ENCODE measurements at regions not wholly inside any gene's neighbourhood (a gene's known extent, or its start where the extent isn't known, plus 50 kb on each side); places are given as distances from the start of the nearest gene placed in this dataset.
A peak's percentile ranks its signal among the peaks of the same experiment; 100 is the strongest.

GRCh38 chr6:122161136-122161535, 238.3 kb upstream of the HSF2 start:
- POLR2A ChIA-PET: no interaction called here
- peak; percentile 82 for TF ChIP-seq MAFK (IDR thresholded peaks at IDR 0.05; ENCODE audit: partially characterized antibody)
- no peak for TF ChIP-seq ZNF302 (CRISPR knock-in tag; IDR thresholded peaks at IDR 0.05)
- no peak for TF ChIP-seq RAD21 (conservative IDR thresholded peaks at IDR 0.05 in 1 of 2, IDR thresholded peaks at IDR 0.05 in 1 of 2)

GRCh38 chr6:122165014-122165413, 234.4 kb upstream of the HSF2 start:
- DNase-seq (ENCODE audit: low read depth in 1 of 2, low spot score in 1 of 2): no peak
- Histone ChIP-seq H3K4me1 (no peaks in the 10 kb centered on the region), H3K9me3 (no peaks in the 10 kb centered on the region), H3K27ac (no peak overlapping the region), H3K4me2 (no peak overlapping the region), H3K4me3 (no peak overlapping the region)
- no peak for FAIRE-seq
- WGBS (ENCODE audit: missing lambda C conversion rate): 96% methylated on average over 5 of the region's 20 CpGs
- ChIA-PET CTCF (interaction anchor here (1.0 kb wide), 1 partner anchor 734 kb away, joined by 4 read pairs; no protein-coding TSS in a partner anchor), POLR2A (no interaction called here)
- no peak for ATAC-seq
- TF ChIP-seq HMGXB4 (CRISPR knock-in tag; IDR thresholded peaks at IDR 0.05; ENCODE audit: borderline replicate concordance) (no peak), ZC3H11A (IDR thresholded peaks at IDR 0.05) (no peak)

More at GRCh38 chr6:122161136-122161535, 238.3 kb upstream of the HSF2 start:
- no peak for FAIRE-seq
- Histone ChIP-seq H3K4me3 (no peak overlapping the region), H3K4me2 (no peak overlapping the region), H3K27ac (no peak overlapping the region), H3K9me3 (no peaks in the 10 kb centered on the region), H3K4me1 (no peaks in the 10 kb centered on the region)
- 18% methylated on average over 5 of the region's 5 CpGs for WGBS (ENCODE audit: missing lambda C conversion rate)
- ATAC-seq: no peak
- CTCF ChIA-PET: no interaction called here
- DNase-seq (ENCODE audit: low read depth in 1 of 2, low spot score in 1 of 2): no peak

GRCh38 chr6:122170274-122170673, 229.2 kb upstream of the HSF2 start:
- ChIA-PET POLR2A (no interaction called here), CTCF (interaction anchor here (1.2 kb wide), 1 partner anchor 16 kb away, joined by 3 read pairs; no protein-coding TSS in a partner anchor)
- Histone ChIP-seq H3K4me3 (no peak overlapping the region), H3K4me2 (no peak overlapping the region), H3K4me1 (no peaks in the 10 kb centered on the region), H3K9me3 (no peaks in the 10 kb centered on the region), H3K27ac (no peak overlapping the region)
- TF ChIP-seq FOSB (CRISPR knock-in tag; IDR thresholded peaks at IDR 0.05) (no peak), E2F6 (IDR thresholded peaks at IDR 0.05; ENCODE audit: borderline replicate concordance, low read depth) (no peak), ATOH8 (CRISPR knock-in tag; IDR thresholded peaks at IDR 0.05; ENCODE audit: low read depth) (no peak), POLR2AphosphoS2 (conservative IDR thresholded peaks at IDR 0.05; ENCODE audit: low read length) (no peak), NR3C1 (IDR thresholded peaks at IDR 0.05) (no peak), BHLHE40 (IDR thresholded peaks at IDR 0.05; ENCODE audit: low read depth, low read length) (no peak), CEBPB (IDR thresholded peaks at IDR 0.05) (no peak), HEYL (CRISPR knock-in tag; IDR thresholded peaks at IDR 0.05) (no peak), POLR2A (IDR thresholded peaks at IDR 0.05; ENCODE audit: low read length) (no peak), MYC (IDR thresholded peaks at IDR 0.05; ENCODE audit: borderline replicate concordance, low read length) (no peak), KDM1A (IDR thresholded peaks at IDR 0.05; ENCODE audit: low read depth) (no peak), USF2 (IDR thresholded peaks at IDR 0.05) (no peak), RFX5 (IDR thresholded peaks at IDR 0.05) (no peak), MAFK (IDR thresholded peaks at IDR 0.05; ENCODE audit: partially characterized antibody) (no peak), TFCP2L1 (CRISPR knock-in tag; IDR thresholded peaks at IDR 0.05) (no peak)
- DNase-seq (ENCODE audit: low read depth in 1 of 2, low spot score in 1 of 2): no peak
- 57% methylated on average over 2 of the region's 2 CpGs for WGBS (ENCODE audit: missing lambda C conversion rate)
- FAIRE-seq: no peak
- no peak for ATAC-seq

Data from A549 (cell line).